HG02610 (cell line): ENCODE measurements at regions not wholly inside any gene's neighbourhood (a gene's known extent, or its start where the extent isn't known, plus 50 kb on each side); places are given as distances from the start of the nearest gene placed in this dataset.

Experiments
- ATAC-seq: cut with Tn5 transposase; IDR thresholded peaks from one replicate; pipeline ENCODE4 v1.9.1; 2021; ENCODE audit warnings: mild to moderate bottlenecking, moderate library complexity; ENCODE audit not compliant: unreplicated experiment

GRCh38 chr3:25074149-25074548 lies 353.9 kb upstream of the RARB start:
- ATAC-seq: no peak

- no peak for ATAC-seq
Observed at GRCh38 chr3:25080461-25080860, 347.6 kb upstream of the RARB start.

- ATAC-seq: no peak
Observed at GRCh38 chr3:25084016-25084415, 344.0 kb upstream of the RARB start.

- no peak for ATAC-seq
Observed at GRCh38 chr3:25086721-25087120, 341.3 kb upstream of the RARB start.

- no peak for ATAC-seq
Observed at GRCh38 chr3:25088284-25088683, 339.8 kb upstream of the RARB start.

- ATAC-seq: no peak
Observed at GRCh38 chr3:25090698-25091453, 337.2 kb upstream of the RARB start.

GRCh38 chr3:25091934-25092333 lies 336.1 kb upstream of the RARB start:
- ATAC-seq: no peak

- no peak for ATAC-seq
Observed at GRCh38 chr3:25094932-25095685, 333.0 kb upstream of the RARB start.

- no peak for ATAC-seq
Observed at GRCh38 chr3:25096536-25096935, 331.5 kb upstream of the RARB start.

- ATAC-seq: no peak
Observed at GRCh38 chr3:25097023-25097422, 331.0 kb upstream of the RARB start.

- ATAC-seq: no peak
Observed at GRCh38 chr3:25099666-25100065, 328.4 kb upstream of the RARB start.

- no peak for ATAC-seq
Observed at GRCh38 chr3:25103391-25103790, 324.7 kb upstream of the RARB start.

GRCh38 chr3:25107918-25108617 lies 320.0 kb upstream of the RARB start:
- ATAC-seq: no peak

GRCh38 chr3:25110642-25111041 lies 317.4 kb upstream of the RARB start:
- ATAC-seq: no peak

- ATAC-seq: no peak
Observed at GRCh38 chr3:25113891-25114290, 314.2 kb upstream of the RARB start.

GRCh38 chr3:25114532-25114931 lies 313.5 kb upstream of the RARB start:
- no peak for ATAC-seq

- no peak for ATAC-seq
Observed at GRCh38 chr3:25117005-25117593, 311.0 kb upstream of the RARB start.

GRCh38 chr3:25119682-25120081 lies 308.4 kb upstream of the RARB start:
- no peak for ATAC-seq

- ATAC-seq: no peak
Observed at GRCh38 chr3:25120665-25121064, 307.4 kb upstream of the RARB start.

- no peak for ATAC-seq
Observed at GRCh38 chr3:25125201-25125600, 302.9 kb upstream of the RARB start.

- no peak for ATAC-seq
Observed at GRCh38 chr3:25128735-25129134, 299.3 kb upstream of the RARB start.
